Activated naive CD4-positive, alpha-beta T cell treated with anti-CD3 and anti-CD28 coated beads for 36 hours (primary cell): ENCODE measurements at regions not wholly inside any gene's neighbourhood (a gene's known extent, or its start where the extent isn't known, plus 50 kb on each side); places are given as distances from the start of the nearest gene placed in this dataset.
"Not testable (repeated sequence)": the region's sequence is repeated elsewhere in the genome, so short reads cannot be mapped to it uniquely, and the experiment has no call there.

Experiments used
- CTCF ChIA-PET: fragments of 350-600 bp; sonication (Branson Sonifier 250); formaldehyde crosslinking; loops from one replicate; lab custom pipeline; 2021; ENCODE audit warnings: antibody characterized with exemption; lab: Charles Lee
- DNase-seq: peaks from one replicate; pipeline ENCODE4 v3.0.0-alpha.2; 2020
- H3K27ac Mint-ChIP-seq: one replicate; pipeline ENCODE4 v1.8.0; 2021; ENCODE audit warnings: mild to moderate bottlenecking, mixed read lengths
- H3K27me3 Mint-ChIP-seq: one replicate; pipeline ENCODE4 v1.8.0; 2021; ENCODE audit warnings: low read depth, mixed read lengths
- H3K36me3 Mint-ChIP-seq: one replicate; pipeline ENCODE4 v1.8.0; 2021; ENCODE audit warnings: low read depth, mixed read lengths
- H3K4me1 Mint-ChIP-seq: one replicate; pipeline ENCODE4 v1.8.0; 2021; ENCODE audit warnings: low read depth, mixed read lengths
- H3K4me3 Mint-ChIP-seq: one replicate; pipeline ENCODE4 v1.8.0; 2021; ENCODE audit warnings: mild to moderate bottlenecking, moderate library complexity, mixed read lengths
- H3K9me3 Mint-ChIP-seq: one replicate; pipeline ENCODE4 v1.8.0; 2021; ENCODE audit warnings: mixed read lengths
- intact Hi-C: fragments of 100-400 bp; cut with micrococcal nuclease; formaldehyde crosslinking; loops from one replicate; pipeline ENCODE4 v1.15.1; 2023

DNA sequence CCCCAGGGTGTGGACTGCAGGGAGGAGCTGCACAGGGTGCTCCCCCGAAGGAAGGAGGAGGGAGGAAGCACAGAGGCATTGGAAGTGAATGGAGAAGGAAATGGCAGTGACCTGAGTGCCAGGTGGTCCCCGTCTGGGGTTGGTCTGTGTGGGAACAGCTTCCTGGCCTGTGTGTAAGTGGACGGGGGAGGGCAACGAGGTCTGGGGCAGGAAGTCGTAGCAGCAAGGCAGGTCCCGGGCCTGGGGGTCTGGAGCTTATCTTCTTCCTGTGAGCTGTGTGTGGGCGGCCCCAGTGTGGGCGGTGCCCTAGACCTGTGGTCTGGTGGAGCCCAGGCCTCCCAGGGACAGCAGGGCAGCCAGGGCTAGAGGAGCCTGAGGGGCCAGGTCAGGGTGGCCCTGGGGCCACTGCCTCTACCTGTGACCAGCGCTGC lies 382.1 kb downstream of the TMEM121 start:
- Mint-ChIP-seq H3K4me3 (no peak overlapping the region), H3K4me1 (no peaks in the 10 kb centered on the region), H3K27me3 (peaks cover 19% of the 10 kb centered on the region), H3K36me3 (no peaks in the 10 kb centered on the region), H3K27ac (no peak overlapping the region), H3K9me3 (no peaks in the 10 kb centered on the region)
- DNase-seq: no peak
- intact Hi-C loops: no loop called here
- CTCF ChIA-PET: no interaction called here

GRCh38 chr14:105909046-105909827 lies 382.9 kb downstream of the TMEM121 start:
- intact Hi-C loops: no loop called here
- Mint-ChIP-seq H3K27ac (no peak overlapping the region), H3K4me3 (no peak overlapping the region), H3K4me1 (no peaks in the 10 kb centered on the region), H3K36me3 (no peaks in the 10 kb centered on the region), H3K27me3 (peaks cover 18% of the 10 kb centered on the region), H3K9me3 (no peaks in the 10 kb centered on the region)
- CTCF ChIA-PET: no interaction called here
- DNase-seq: no peak

DNA sequence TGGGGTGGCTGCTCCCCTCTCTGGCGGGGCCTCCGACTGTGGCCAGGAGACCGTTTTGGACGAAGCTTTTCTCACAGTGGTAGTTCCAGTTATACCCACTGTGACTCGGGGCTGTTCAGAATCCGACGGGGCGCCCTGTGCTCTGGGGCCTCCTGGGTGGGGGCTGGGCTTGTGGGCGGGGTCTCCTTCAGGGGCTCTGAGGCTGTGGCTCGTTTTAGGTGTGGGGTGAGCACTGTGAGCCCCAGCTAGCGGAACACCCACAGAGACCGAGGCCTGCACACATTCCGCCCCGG lies 383.4 kb downstream of the TMEM121 start:
- DNase-seq, H3K36me3 Mint-ChIP-seq, H3K4me3 Mint-ChIP-seq, H3K27ac Mint-ChIP-seq, CTCF ChIA-PET, H3K4me1 Mint-ChIP-seq, H3K9me3 Mint-ChIP-seq, intact Hi-C loops: not testable (repeated sequence)
- H3K27me3 Mint-ChIP-seq: peaks cover 18% of the 10 kb centered on the region

DNA sequence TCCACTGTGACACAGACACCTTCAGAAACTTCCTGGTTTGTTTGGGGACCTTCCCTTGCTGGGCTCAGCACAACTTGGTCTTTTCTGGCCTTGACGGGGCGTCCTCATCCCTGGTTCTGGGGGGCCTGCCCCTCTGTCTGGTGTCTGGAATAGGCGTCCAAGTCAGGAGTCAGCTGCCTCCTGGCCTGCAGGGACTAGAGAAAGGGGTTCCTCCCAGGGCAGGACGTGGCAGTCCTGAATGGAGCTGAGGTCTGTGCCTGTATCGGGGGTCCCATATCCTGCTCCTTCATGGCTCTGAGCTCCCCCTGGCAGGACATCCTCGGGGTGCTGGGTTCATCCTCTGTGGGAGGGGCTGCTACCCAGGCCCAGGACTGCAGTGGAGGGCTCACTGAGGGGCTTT lies 384.0 kb downstream of the TMEM121 start:
- CTCF ChIA-PET: no interaction called here
- no peaks in the 10 kb centered on the region for H3K36me3 Mint-ChIP-seq
- H3K9me3 Mint-ChIP-seq: no peaks in the 10 kb centered on the region
- no peaks in the 10 kb centered on the region for H3K4me1 Mint-ChIP-seq
- H3K27ac Mint-ChIP-seq: no peak overlapping the region
- H3K4me3 Mint-ChIP-seq: no peak overlapping the region
- no peak for DNase-seq
- intact Hi-C loops: no loop called here
- H3K27me3 Mint-ChIP-seq: peaks cover 18% of the 10 kb centered on the region

DNA sequence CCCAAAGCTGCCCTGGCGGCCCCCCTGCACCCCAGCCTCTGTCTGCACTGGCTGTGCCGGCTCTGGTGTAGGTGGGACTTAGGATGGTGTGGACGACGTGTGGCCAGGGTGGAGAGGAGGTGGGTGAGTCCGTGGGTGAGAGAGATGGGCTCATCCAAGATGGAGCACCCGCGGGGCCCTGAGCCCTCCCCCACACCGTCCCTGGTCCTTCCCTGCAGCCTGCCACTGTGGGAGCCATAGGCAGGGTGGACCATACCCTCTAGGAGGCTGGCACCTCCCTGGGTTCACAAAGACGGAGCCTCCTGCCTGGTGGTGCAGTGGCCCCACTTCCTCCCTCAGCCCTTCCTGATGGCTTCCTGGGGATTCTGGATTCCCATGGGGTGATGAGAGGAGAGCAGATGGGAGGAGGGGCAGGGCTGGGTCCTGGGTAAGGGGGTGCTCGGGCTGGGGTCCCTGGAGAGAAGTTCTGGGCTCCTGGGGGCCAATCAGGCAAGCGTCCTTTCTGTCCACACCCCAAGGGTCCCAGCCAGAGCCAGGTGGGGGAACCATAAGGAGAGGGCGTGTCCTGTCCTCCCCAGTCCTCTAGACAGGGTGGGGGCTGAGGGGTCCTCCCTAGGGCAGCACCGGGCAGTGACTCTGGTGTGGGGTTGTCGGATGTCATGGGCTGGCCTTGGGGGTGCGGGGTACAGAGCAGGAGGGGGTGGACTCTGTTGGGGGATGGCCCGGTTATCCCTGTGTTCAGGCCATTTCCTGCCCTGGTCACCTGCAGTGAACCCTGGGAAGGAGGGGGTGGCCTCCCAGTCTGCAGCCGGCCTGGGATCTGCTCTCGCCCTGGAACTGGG lies 384.8 kb downstream of the TMEM121 start:
- no peak overlapping the region for H3K4me3 Mint-ChIP-seq
- DNase-seq: no peak
- peaks cover 4% of the 10 kb centered on the region for H3K9me3 Mint-ChIP-seq
- intact Hi-C loops: no loop called here
- no peak overlapping the region for H3K27ac Mint-ChIP-seq
- H3K4me1 Mint-ChIP-seq: no peaks in the 10 kb centered on the region
- CTCF ChIA-PET: no interaction called here
- peaks cover 18% of the 10 kb centered on the region for H3K27me3 Mint-ChIP-seq
- H3K36me3 Mint-ChIP-seq: no peaks in the 10 kb centered on the region

- H3K36me3 Mint-ChIP-seq, H3K4me1 Mint-ChIP-seq, intact Hi-C loops, CTCF ChIA-PET, H3K9me3 Mint-ChIP-seq, DNase-seq, H3K27ac Mint-ChIP-seq, H3K4me3 Mint-ChIP-seq: not testable (repeated sequence)
- H3K27me3 Mint-ChIP-seq: peaks cover 18% of the 10 kb centered on the region
Observed at GRCh38 chr14:105911848-105912292, 385.5 kb downstream of the TMEM121 start.

DNA sequence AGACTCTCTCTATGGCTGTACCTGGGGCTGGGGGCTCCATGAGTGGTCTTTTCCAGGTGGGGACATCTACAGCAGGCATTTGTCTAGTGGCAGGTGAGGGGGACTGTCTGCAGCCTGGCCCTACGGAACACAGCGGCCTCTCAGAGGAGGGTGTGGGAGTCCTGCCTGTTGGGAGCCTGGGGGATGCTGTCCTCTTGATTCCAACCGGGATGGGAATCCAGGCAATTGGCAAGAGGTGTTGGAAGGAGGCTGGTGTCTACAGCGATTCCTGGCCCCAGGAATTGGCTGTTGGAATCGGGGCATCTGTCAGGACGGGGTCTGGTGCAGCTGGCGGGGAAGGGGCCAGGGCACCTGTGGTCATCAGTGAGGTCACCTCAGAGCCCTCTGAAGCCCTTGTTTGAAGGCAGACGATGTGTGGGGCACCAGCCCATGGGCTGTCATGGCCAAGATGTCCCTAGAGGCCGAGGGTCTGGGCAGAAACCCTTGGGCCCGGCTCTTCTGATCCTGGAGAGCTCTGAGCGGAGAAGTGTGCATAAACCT lies 386.3 kb downstream of the TMEM121 start:
- CTCF ChIA-PET: no interaction called here
- DNase-seq: no peak
- intact Hi-C loops: no loop called here
- no peaks in the 10 kb centered on the region for H3K4me1 Mint-ChIP-seq
- peaks cover 8% of the 10 kb centered on the region for H3K9me3 Mint-ChIP-seq
- peaks cover 13% of the 10 kb centered on the region for H3K27me3 Mint-ChIP-seq
- H3K36me3 Mint-ChIP-seq: no peaks in the 10 kb centered on the region
- H3K4me3 Mint-ChIP-seq: no peak overlapping the region
- H3K27ac Mint-ChIP-seq: no peak overlapping the region

DNA sequence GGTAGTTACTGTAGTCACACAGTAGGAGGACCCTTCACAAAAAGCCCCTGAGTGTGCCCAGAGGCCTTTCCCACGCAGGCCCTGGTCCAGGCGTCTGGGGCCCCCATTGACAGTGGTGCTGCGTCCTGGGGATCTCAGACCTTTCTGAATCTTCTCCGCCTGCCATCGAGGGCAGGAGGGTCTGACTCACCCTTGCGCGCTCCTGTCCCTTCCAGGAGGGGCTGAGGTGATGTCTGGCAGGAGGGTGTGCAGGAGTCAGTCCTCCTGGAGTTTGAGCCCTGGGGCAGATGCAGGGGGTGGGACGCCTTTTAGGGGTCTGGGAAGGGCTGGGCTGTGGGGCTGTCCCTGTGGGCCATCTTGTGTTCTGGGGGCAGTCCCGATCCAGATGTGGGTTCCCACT lies 386.8 kb downstream of the TMEM121 start:
- CTCF ChIA-PET: no interaction called here

GRCh38 chr14:105913861-105914260 lies 387.5 kb downstream of the TMEM121 start:
- Mint-ChIP-seq H3K4me3 (no peak overlapping the region), H3K9me3 (peaks cover 8% of the 10 kb centered on the region), H3K27ac (no peak overlapping the region), H3K36me3 (no peaks in the 10 kb centered on the region), H3K4me1 (no peaks in the 10 kb centered on the region), H3K27me3 (peaks cover 3% of the 10 kb centered on the region)
- CTCF ChIA-PET: no interaction called here
- intact Hi-C loops: no loop called here
- DNase-seq: no peak

More for the DNA sequence above, 386.8 kb downstream of the TMEM121 start:
- DNase-seq: no peak
- Mint-ChIP-seq H3K9me3 (peaks cover 8% of the 10 kb centered on the region), H3K4me3 (no peak overlapping the region), H3K36me3 (no peaks in the 10 kb centered on the region), H3K27ac (no peak overlapping the region), H3K4me1 (no peaks in the 10 kb centered on the region), H3K27me3 (peaks cover 8% of the 10 kb centered on the region)
- intact Hi-C loops: no loop called here

DNA sequence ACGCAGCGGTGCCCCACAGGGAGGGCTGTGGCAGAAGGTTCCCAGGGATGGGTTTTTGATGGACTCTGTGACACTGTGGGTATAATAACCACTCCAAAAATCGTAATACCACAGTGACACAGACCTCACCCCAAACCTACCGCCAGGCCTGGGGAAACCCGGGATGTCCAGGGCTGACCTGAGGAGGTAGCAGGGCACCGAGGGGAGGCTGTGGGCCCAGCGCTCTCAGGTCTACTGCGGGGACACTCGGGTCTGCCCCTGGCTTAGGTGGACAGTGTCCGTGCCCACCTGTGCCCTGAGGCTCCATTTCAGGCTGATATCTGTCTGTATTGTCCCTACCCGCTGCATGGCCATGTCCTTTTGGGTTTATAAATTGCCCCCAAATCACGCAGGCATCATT lies 387.9 kb downstream of the TMEM121 start:
- H3K27ac Mint-ChIP-seq, H3K36me3 Mint-ChIP-seq, intact Hi-C loops, DNase-seq, H3K9me3 Mint-ChIP-seq, H3K27me3 Mint-ChIP-seq, CTCF ChIA-PET, H3K4me1 Mint-ChIP-seq, H3K4me3 Mint-ChIP-seq: not testable (repeated sequence)

DNA sequence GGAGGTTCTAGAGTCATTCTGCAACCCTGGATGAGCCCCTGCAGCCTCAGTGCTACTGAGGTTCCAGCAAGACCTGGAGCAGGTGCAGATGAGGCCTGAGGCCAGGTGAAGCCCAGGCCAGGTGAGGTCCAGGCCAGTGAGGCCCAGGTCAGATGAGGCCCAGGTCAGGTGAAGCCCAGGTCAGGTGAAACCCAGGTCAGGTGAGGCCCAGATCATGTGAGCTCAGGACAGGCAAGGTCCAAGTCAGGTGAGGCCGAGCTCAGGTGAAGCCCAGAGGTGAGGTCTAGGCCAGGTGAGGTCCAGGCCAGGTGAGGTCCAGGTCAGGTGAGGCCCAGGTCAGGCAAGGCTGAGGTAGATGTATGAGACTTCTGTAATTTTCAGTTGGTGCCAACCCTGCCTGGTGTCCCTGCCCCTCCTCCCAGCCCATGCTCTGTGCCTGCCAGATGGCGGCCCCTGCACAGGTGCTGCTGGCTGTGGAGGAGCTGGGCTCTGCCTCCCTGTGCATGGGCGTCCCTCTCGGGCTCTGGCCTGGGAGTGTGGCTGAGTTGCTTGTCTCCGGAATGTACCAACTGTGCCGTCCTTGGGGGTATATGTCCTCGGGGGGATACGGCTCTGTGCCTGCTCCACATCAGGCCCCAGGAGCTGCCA lies 388.5 kb downstream of the TMEM121 start:
- CTCF ChIA-PET: no interaction called here
- intact Hi-C loops: no loop called here

DNA sequence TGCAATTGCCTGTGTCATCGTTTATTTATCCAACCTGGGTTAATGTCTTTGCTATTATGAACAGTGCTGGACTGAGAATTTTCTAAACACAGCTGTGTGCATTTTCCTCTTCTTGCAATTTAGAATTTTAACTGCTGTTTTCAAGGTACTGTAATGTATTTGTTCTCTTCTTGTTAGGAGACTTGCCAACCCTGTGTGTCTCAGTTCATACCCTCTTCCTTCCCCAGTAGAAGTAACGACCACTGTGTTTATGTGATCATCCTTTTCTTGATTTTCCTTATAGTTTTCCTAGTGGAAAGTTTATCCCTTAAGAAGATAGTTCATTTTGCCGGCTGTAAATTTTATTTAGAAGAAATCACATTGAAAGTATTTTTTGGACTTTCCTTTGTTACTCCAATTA lies 389.2 kb downstream of the TMEM121 start:
- H3K36me3 Mint-ChIP-seq, CTCF ChIA-PET, H3K4me1 Mint-ChIP-seq, H3K27me3 Mint-ChIP-seq, DNase-seq, H3K9me3 Mint-ChIP-seq, intact Hi-C loops, H3K27ac Mint-ChIP-seq, H3K4me3 Mint-ChIP-seq: not testable (repeated sequence)

More for the DNA sequence above, 388.5 kb downstream of the TMEM121 start:
- Mint-ChIP-seq H3K36me3 (no peaks in the 10 kb centered on the region), H3K4me3 (no peak overlapping the region), H3K27me3 (peaks cover 3% of the 10 kb centered on the region), H3K9me3 (peaks cover 8% of the 10 kb centered on the region), H3K4me1 (no peaks in the 10 kb centered on the region), H3K27ac (no peak overlapping the region)
- DNase-seq: no peak
